ENCODE measurements at regions not wholly inside any gene's neighbourhood (a gene's known extent, or its start where the extent isn't known, plus 50 kb on each side); places are given as distances from the start of the nearest gene placed in this dataset.
"Not testable (repeated sequence)": the region's sequence is repeated elsewhere in the genome, so short reads cannot be mapped to it uniquely, and the experiment has no call there.

- intact Hi-C loops (cut with micrococcal nuclease), result no loop called here
- no peak for DNase-seq
- CTCF ChIA-PET, result no interaction called here
- no peak overlapping the region for H3K4me3 Mint-ChIP-seq
- POLR2A ChIA-PET, result no interaction called here
- H3K36me3 Mint-ChIP-seq, result no peaks in the 10 kb centered on the region
- no peaks in the 10 kb centered on the region for H3K4me1 Mint-ChIP-seq (ENCODE audit: low read depth)
- no peaks in the 10 kb centered on the region for H3K9me3 Mint-ChIP-seq
- H3K27me3 Mint-ChIP-seq, result no peaks in the 10 kb centered on the region
- no peak overlapping the region for H3K27ac Mint-ChIP-seq
Observed at GRCh38 chr5:83001796-83002381, 75.3 kb downstream of the TMEM167A start.

- intact Hi-C loops (cut with micrococcal nuclease), result no loop called here
- H3K27ac Mint-ChIP-seq, result no peak overlapping the region
- H3K27me3 Mint-ChIP-seq, result no peaks in the 10 kb centered on the region
Observed at GRCh38 chr5:83000922-83001321, 76.3 kb downstream of the TMEM167A start.

GRCh38 chr5:83000428-83000827 is 76.8 kb downstream of the TMEM167A start:
- no peaks in the 10 kb centered on the region for H3K27me3 Mint-ChIP-seq
- no peak for DNase-seq
- H3K4me3 Mint-ChIP-seq, result no peak overlapping the region
- H3K9me3 Mint-ChIP-seq, result no peaks in the 10 kb centered on the region
- CTCF ChIA-PET, result no interaction called here
- no peak overlapping the region for H3K27ac Mint-ChIP-seq
- H3K4me1 Mint-ChIP-seq (ENCODE audit: low read depth), result no peaks in the 10 kb centered on the region
- POLR2A ChIA-PET, result no interaction called here
- intact Hi-C loops (cut with micrococcal nuclease), result no loop called here
- H3K36me3 Mint-ChIP-seq, result no peaks in the 10 kb centered on the region

More at GRCh38 chr5:83000922-83001321, 76.3 kb downstream of the TMEM167A start:
- Mint-ChIP-seq H3K9me3 (no peaks in the 10 kb centered on the region), H3K4me3 (no peak overlapping the region), H3K4me1 (ENCODE audit: low read depth) (no peaks in the 10 kb centered on the region), H3K36me3 (no peaks in the 10 kb centered on the region)
- POLR2A ChIA-PET, result no interaction called here
- CTCF ChIA-PET, result no interaction called here
- DNase-seq, result no peak

- Mint-ChIP-seq H3K27ac (no peak overlapping the region), H3K27me3 (no peaks in the 10 kb centered on the region), H3K4me3 (no peak overlapping the region), H3K36me3 (no peaks in the 10 kb centered on the region), H3K9me3 (no peaks in the 10 kb centered on the region), H3K4me1 (ENCODE audit: low read depth) (no peaks in the 10 kb centered on the region)
- intact Hi-C loops (cut with micrococcal nuclease), result no loop called here
- POLR2A ChIA-PET, result no interaction called here
- CTCF ChIA-PET, result no interaction called here
- DNase-seq, result no peak
Observed at GRCh38 chr5:82993416-82993815, 83.8 kb downstream of the TMEM167A start.

- no peak for DNase-seq
- Mint-ChIP-seq H3K4me1 (ENCODE audit: low read depth) (no peaks in the 10 kb centered on the region), H3K27me3 (no peaks in the 10 kb centered on the region), H3K4me3 (no peak overlapping the region), H3K27ac (no peak overlapping the region), H3K36me3 (no peaks in the 10 kb centered on the region), H3K9me3 (no peaks in the 10 kb centered on the region)
- intact Hi-C loops (cut with micrococcal nuclease), result no loop called here
- ChIA-PET CTCF (no interaction called here), POLR2A (no interaction called here)
Observed at GRCh38 chr5:82992646-82993045, 84.5 kb downstream of the TMEM167A start.

- DNase-seq, result no peak
- ChIA-PET POLR2A (no interaction called here), CTCF (no interaction called here)
- H3K9me3 Mint-ChIP-seq, result no peaks in the 10 kb centered on the region
- no peaks in the 10 kb centered on the region for H3K36me3 Mint-ChIP-seq
- intact Hi-C loops (cut with micrococcal nuclease), result no loop called here
- H3K4me1 Mint-ChIP-seq (ENCODE audit: low read depth), result no peaks in the 10 kb centered on the region
- H3K27ac Mint-ChIP-seq, result no peak overlapping the region
- no peaks in the 10 kb centered on the region for H3K27me3 Mint-ChIP-seq
- no peak overlapping the region for H3K4me3 Mint-ChIP-seq
Observed at GRCh38 chr5:82991678-82992323, 85.4 kb downstream of the TMEM167A start.

GRCh38 chr5:82991059-82991458 is 86.1 kb downstream of the TMEM167A start:
- no peaks in the 10 kb centered on the region for H3K36me3 Mint-ChIP-seq
- no peak overlapping the region for H3K27ac Mint-ChIP-seq

GRCh38 chr5:82987188-82987587 is 90.0 kb downstream of the TMEM167A start:
- POLR2A ChIA-PET, result no interaction called here
- no peak for DNase-seq

More at GRCh38 chr5:82991059-82991458, 86.1 kb downstream of the TMEM167A start:
- Mint-ChIP-seq H3K27me3 (no peaks in the 10 kb centered on the region), H3K4me1 (ENCODE audit: low read depth) (no peaks in the 10 kb centered on the region), H3K4me3 (no peak overlapping the region), H3K9me3 (no peaks in the 10 kb centered on the region)
- DNase-seq, result no peak
- ChIA-PET CTCF (no interaction called here), POLR2A (no interaction called here)
- intact Hi-C loops (cut with micrococcal nuclease), result no loop called here

GRCh38 chr5:82986404-82986803 is 90.8 kb downstream of the TMEM167A start:
- Mint-ChIP-seq H3K27ac (no peak overlapping the region), H3K4me1 (ENCODE audit: low read depth) (no peaks in the 10 kb centered on the region), H3K36me3 (no peaks in the 10 kb centered on the region), H3K4me3 (no peak overlapping the region), H3K27me3 (no peaks in the 10 kb centered on the region), H3K9me3 (no peaks in the 10 kb centered on the region)
- DNase-seq, result no peak
- POLR2A ChIA-PET, result no interaction called here
- intact Hi-C loops (cut with micrococcal nuclease), result no loop called here
- CTCF ChIA-PET, result no interaction called here

More at GRCh38 chr5:82987188-82987587, 90.0 kb downstream of the TMEM167A start:
- Mint-ChIP-seq H3K9me3 (no peaks in the 10 kb centered on the region), H3K27me3 (no peaks in the 10 kb centered on the region), H3K4me3 (no peak overlapping the region), H3K27ac (no peak overlapping the region), H3K4me1 (ENCODE audit: low read depth) (no peaks in the 10 kb centered on the region), H3K36me3 (no peaks in the 10 kb centered on the region)
- CTCF ChIA-PET, result no interaction called here
- intact Hi-C loops (cut with micrococcal nuclease), result no loop called here

GRCh38 chr5:82985763-82986162 is 91.4 kb downstream of the TMEM167A start:
- Mint-ChIP-seq H3K36me3 (no peaks in the 10 kb centered on the region), H3K4me3 (no peak overlapping the region), H3K4me1 (ENCODE audit: low read depth) (no peaks in the 10 kb centered on the region), H3K27ac (no peak overlapping the region), H3K27me3 (no peaks in the 10 kb centered on the region), H3K9me3 (no peaks in the 10 kb centered on the region)
- ChIA-PET CTCF (no interaction called here), POLR2A (no interaction called here)
- intact Hi-C loops (cut with micrococcal nuclease), result no loop called here
- no peak for DNase-seq

- Mint-ChIP-seq H3K4me1 (ENCODE audit: low read depth) (no peaks in the 10 kb centered on the region), H3K27ac (no peak overlapping the region), H3K9me3 (no peaks in the 10 kb centered on the region), H3K27me3 (no peaks in the 10 kb centered on the region), H3K36me3 (no peaks in the 10 kb centered on the region), H3K4me3 (no peak overlapping the region)
- intact Hi-C loops (cut with micrococcal nuclease), result no loop called here
- DNase-seq, result no peak
- POLR2A ChIA-PET, result no interaction called here
- CTCF ChIA-PET, result no interaction called here
Observed at GRCh38 chr5:82984786-82985735, 92.1 kb downstream of the TMEM167A start.

- ChIA-PET CTCF (no interaction called here), POLR2A (no interaction called here)
- H3K36me3 Mint-ChIP-seq, result no peaks in the 10 kb centered on the region
- no peak for DNase-seq
- H3K4me3 Mint-ChIP-seq, result no peak overlapping the region
- intact Hi-C loops (cut with micrococcal nuclease), result no loop called here
- H3K27me3 Mint-ChIP-seq, result peaks cover 2% of the 10 kb centered on the region
- no peak overlapping the region for H3K27ac Mint-ChIP-seq
- no peaks in the 10 kb centered on the region for H3K9me3 Mint-ChIP-seq
- H3K4me1 Mint-ChIP-seq (ENCODE audit: low read depth), result no peaks in the 10 kb centered on the region
Observed at GRCh38 chr5:82982846-82983245, 94.3 kb downstream of the TMEM167A start.

- CTCF ChIA-PET; DNase-seq; H3K36me3 Mint-ChIP-seq; POLR2A ChIA-PET; H3K27ac Mint-ChIP-seq; intact Hi-C loops (cut with micrococcal nuclease); H3K27me3 Mint-ChIP-seq; H3K4me3 Mint-ChIP-seq; H3K4me1 Mint-ChIP-seq (ENCODE audit: low read depth): not testable (repeated sequence)
- peaks cover 24% of the 10 kb centered on the region for H3K9me3 Mint-ChIP-seq
Observed at GRCh38 chr5:82976887-82977286, 100.3 kb downstream of the TMEM167A start.
